Kidney capillary endothelial cell (primary cell): ENCODE measurements at regions not wholly inside any gene's neighbourhood (a gene's known extent, or its start where the extent isn't known, plus 50 kb on each side); places are given as distances from the start of the nearest gene placed in this dataset.
A peak's percentile ranks its signal among the peaks of the same experiment; 100 is the strongest.

ENCODE experiments used
- DNase-seq: peaks from one replicate; pipeline ENCODE4 v3.0.0-alpha.2; 2018; ENCODE audit warnings: low spot score

DNA sequence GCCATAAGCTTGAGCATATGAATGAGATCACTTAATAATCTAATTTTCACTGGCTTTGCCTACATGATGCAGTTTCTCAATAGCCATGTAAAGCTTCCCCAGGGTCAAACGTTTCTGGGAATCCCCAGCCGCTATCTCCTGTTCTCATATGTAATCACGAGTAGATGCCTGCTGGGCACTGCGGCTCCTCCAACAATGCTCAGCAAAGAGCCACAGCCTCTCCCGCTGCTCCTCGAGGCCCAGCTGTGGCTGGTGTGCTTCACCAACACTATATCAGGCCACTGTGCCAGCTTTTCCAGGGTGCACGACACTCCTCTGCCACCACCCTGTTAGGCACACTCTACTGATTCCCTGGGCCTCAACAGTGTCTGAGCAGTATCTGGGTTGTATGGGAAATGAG is 78.3 kb upstream of the RASGEF1B start:
- DNase-seq, result no peak

DNA sequence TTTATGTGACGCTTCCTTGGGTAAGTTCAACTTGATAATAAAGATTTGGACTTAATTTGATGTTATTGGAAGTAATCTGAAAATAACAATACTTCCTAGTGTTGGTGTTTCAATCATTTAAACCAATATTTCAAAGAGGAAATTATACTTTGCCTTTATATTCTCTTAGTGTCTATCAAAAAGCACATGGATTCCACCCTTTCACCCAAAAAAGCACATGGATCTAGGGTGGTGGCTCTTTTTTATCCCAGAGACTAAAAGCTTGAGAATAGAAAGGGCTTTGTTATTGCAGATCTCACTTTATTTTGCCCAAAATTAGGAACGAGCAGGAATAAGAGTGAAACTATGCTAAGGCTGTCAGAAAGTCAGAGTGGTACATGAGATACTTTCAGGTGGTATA is 75.1 kb upstream of the RASGEF1B start:
- no peak for DNase-seq

DNA sequence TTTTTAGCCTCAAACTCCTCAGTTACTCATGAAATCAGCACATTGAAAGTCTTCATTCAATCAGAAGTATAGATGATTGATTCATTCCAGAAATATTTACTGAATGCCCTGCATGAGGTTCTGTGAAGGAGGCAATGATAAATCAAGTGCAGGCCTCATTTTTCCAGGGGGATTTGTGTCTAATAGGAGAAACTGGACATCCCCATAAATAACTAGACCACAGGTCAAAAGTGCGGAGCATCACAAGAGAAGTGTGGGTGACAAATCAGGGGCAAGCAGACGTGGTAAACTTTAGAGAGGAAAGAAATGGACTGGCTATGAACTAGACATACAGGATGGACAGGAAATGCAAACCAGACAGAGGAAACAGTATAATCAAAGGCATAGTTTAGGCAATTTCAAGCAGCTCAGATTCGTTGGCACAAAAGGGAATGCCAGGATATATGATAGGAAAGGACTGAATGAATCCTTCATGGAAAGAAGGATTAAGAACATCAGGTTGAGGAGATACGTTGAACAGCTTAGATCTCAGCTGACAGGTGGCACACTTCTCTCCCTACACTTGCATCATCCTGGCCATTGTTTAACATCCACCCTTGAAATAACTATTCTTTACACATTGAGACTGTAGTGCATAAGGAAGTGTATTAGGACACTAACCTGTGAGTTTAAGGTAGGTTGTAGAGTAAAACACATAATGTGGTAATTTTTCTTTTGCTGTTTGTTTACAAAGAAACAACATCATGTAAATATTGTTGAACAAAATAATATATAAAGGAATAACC is 69.6 kb upstream of the RASGEF1B start:
- peak; percentile 10 for DNase-seq

DNA sequence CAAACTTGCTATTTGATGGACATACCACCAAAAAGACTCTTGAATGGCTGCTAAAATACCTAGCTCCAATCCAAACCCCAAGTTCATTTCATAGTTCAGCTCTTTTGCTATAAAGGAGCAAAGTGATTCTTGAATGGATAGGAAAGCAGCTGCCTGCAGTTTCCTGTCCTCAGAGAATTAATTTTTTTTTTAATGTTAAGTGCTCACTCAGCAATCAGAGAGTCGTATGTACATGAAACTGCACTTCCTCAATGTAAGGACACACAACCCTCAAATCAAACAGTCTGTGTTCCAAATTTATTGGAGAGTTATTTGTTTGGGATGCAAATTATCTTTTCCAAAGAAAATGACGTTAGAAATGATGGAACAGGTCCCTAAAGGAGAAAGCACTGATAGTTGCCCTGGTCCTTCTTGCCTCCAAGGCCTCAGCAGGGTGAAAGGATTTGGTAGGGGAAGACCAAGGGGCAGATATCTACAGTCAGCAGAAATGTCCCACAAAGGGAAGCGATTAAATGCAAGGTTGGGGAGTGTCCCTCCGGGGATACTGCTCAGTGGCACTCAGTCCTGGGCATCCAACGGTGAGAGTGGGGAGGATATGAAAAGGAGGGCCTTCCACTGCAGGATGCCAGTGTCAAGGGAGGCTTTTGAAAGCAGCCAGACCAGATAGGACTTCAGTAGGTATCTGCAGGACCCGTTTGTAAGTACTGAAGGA is 67.2 kb upstream of the RASGEF1B start:
- DNase-seq, result no peak

DNA sequence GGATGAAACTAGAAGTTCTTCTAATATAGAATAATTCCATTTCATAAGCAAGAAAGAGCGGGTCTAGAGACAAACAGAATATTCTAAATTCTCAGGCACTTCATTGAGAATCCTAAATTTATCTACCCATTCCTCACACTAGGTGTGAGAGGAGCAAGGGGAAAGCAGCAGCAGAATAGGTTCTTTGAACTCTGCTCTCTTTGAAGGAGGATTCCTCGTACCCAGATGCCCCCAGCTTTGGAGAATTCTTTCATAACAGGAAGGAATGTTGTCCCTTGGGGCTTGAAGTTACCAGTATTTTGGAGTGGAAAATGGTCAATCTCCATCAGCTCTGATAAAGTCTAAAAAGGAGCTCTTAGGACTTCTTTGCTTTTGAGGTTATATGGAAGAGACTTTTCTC is 59.7 kb upstream of the RASGEF1B start:
- no peak for DNase-seq

DNA sequence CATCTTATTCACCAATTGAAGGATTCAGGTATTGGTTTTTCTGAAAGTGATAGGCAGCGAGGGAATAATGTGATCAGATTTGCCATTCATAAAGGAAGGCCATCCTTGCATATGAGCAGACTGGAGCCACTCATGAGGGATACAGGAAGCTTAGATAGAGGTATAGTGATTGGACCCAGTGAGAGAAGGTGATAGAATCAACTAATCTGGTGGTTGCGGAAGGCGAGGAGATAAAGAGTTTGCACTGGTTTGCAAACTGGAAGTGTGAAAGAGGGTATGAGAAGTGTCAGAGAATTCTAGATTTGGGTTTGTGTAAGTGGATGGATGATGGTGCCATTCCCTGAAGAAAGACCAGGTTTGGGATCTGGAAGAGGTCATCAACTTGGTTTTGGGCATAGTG is 57.3 kb upstream of the RASGEF1B start:
- DNase-seq, result no peak

DNA sequence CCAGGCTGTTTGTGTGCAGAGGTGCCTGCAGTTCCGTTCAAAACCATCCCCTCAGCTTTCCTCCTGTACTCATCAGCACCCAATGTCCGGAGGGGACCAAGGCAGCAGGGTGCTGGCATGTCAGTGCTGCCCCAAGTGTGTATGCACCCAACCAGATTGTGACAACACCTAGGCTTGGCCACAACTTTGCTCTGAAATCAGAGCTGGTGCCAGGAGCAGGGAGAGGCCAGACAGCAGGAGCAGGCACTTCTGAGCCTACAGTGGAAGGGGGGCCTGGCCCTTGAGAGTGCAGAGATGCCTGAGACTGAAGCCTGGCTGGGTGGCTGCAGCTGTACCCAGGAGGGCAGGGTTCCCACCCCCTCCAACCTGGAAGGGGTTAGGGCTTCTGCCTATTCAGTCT is 56.5 kb upstream of the RASGEF1B start:
- no peak for DNase-seq

DNA sequence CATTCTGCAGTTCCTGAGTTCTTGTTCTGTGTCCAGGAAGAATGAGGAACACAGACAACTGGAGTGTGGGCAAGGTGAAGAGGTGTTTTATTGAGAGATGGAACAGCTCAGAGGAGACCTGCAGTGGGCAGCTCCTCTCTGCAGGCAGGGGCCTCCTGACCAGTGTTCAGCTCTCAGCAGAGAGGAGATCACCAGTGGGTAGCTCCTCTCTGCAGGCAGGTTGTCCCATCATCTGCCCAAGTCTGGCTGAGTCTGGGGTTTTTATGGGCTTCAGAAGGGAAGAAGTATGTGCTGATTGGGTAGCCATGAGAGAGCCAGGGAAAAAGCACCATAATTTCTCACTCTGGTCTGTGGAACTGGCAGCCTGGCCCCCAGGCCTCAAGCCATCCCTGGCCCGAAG is 56.0 kb upstream of the RASGEF1B start:
- DNase-seq, result no peak

DNA sequence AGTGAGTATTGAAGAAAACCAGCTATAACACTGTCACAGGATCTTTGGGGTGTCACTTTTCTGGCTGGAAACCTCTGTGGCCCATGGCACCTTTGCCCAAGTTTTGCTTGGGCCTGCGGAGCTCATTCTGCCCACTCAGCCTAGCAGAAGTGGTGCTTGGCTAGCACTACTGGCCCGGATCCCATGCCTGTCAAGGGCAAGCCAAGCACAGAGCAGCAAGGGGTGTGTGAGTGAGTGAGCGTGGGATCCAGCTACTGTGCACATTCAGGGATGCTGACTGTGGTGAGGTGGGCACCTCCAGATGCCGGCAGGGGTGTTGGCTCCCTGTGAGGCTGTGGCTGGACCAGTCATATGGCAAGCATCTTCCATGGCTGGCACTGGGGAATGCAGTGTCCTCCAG is 55.4 kb upstream of the RASGEF1B start:
- DNase-seq, result no peak

DNA sequence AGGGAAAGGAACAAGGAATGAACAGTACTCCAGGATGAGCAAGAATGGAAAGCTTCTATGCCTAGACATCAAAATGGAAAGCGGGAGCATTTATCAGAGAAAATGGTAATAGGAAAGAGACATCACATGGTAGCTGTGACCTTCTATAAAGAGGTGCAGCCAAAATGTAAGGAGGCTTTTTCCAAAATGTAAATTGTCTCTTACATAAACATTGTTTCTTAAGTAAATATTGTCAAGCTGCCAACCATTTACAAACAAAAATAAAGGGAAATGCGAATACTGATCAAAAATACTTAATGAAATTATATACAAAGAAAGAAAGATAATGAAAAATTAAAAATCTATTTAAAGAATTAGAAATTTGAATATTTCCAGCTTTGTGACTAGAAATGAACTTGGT is 55.0 kb upstream of the RASGEF1B start:
- DNase-seq, result no peak

DNA sequence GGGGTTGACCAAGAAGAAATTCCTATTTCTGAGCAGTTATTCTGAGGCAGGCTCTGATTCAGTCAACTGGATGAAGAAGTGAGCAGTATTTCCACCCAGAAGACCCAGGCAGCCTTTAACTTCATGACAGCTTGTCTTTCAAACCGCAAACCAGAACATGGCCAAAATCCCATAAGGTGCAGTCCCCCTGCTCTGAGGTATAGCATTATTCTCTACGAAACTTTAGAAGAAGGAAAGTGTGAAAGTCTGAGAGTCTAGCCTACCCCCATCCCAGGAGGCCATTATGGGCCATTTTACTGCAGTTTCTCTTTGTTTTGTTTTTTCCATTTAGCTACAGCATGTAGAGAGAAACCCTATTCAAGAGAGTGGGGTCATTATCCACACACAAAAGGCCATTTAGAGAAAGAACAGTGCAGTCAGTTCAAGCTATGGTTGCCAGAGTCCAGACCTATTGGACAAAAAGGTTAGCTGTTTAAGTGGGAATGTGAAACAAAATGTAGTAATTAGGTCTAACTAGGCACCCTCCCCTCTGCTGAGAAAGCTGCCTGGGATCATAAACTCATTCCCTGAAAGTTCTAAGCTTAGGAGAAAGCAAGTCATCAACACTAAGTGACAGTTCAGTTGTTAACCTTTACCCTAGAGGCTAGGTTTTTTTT is 52.1 kb upstream of the RASGEF1B start:
- no peak for DNase-seq

DNA sequence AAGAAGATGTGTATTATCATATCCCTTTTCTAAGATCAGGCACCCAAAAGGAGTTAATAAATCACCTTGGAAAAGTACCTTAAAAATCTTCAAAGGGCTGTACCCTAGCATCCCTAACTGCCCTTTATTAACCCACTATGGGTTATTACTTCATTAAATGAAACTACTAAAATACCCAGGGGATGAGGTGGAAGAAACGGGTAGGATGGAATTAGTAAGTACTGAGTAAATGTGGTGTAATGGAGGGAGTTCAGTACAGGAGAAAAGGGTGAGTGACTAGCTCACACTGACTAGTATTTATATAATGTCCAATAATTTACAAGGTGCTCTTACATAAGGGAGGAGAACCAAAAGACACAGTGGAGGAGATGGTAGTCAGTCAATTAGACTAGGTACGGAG is 51.0 kb upstream of the RASGEF1B start:
- no peak for DNase-seq

DNA sequence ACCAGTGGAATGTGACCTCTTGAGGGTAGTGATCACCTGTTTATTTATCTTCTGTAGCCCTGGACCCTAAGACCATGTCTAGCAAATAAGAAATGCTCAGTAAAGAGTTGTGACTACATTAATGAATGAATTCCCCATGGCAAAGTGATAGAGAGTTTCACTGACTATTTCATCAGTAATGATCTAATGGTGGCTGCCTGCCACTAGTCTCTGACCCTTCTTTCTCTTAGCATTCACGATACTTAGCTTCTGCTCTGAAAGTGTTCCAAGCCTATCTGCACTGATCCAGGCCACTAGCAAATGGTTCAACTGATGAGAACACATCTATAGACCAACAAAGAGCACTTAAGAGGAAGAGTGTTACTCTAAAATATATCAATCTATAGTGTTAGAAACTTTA is 50.0 kb upstream of the RASGEF1B start:
- no peak for DNase-seq
